ENCODE measurements at regions not wholly inside any gene's neighbourhood (a gene's known extent, or its start where the extent isn't known, plus 50 kb on each side); places are given as distances from the start of the nearest gene placed in this dataset.
"Not testable (repeated sequence)": the region's sequence is repeated elsewhere in the genome, so short reads cannot be mapped to it uniquely, and the experiment has no call there.

DNA sequence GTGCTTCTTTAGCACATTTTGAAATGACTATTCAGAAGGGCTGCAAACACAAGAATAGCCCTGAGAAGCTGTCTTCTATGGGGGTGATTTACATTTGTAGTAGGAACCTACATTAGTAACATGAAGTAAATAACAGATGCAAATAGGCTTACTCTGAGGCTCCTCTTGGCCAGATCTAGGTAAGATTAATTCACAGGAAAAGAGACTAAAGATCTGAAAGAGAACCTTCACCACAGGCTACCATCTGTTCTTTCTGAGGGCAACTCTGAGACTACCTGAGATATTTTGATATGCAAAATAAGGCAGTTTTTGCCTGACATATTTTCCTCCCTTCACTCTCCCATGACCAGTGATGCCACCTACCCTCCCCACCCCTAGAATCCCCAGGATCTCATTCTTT, 1267.8 kb downstream of the PLA2G4A start:
- DNase-seq = no peak

GRCh38 chr1:188117436-188117835, 1288.7 kb downstream of the PLA2G4A start:
- no peak for DNase-seq

DNA sequence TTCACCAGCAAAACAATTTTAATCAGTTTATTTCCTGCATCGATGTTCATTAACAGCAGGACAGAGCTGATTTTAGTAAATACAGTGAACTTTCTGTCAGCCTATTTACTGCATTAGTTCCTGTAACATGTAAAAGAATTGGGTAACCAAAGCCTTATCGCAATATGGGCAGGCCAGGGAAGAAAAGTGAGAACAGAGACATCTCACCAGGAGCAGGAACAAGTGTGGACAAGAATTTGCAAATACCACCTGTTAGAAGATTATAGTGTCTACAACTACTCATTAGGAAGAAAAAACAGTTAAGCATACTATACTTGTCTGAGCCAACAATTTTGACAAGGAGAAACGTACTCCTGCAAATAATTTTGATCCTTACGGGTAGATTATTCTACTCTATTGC, 1293.9 kb downstream of the PLA2G4A start:
- no peak for DNase-seq

DNA sequence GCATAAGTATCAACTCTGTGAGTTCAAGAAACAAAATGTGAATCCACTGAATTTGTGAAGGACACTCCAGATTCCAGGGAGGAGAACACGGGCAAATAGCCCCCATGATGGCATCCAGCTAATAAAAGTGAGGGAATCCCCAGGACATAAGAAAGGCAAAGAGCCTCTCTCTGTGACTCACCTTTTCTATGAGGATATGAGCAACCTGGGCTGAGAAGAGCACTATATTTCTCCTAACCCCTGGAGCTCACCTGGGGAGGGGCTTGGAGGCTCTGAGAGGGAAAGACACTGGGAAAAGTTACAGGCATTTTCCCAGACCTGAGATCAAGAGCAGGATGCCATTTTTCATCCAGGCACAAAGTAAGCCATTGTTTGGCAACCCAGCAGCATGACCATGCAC, 1298.8 kb downstream of the PLA2G4A start:
- no peak for DNase-seq

GRCh38 chr1:188128761-188129160, 1300.0 kb downstream of the PLA2G4A start:
- no peak for DNase-seq

DNA sequence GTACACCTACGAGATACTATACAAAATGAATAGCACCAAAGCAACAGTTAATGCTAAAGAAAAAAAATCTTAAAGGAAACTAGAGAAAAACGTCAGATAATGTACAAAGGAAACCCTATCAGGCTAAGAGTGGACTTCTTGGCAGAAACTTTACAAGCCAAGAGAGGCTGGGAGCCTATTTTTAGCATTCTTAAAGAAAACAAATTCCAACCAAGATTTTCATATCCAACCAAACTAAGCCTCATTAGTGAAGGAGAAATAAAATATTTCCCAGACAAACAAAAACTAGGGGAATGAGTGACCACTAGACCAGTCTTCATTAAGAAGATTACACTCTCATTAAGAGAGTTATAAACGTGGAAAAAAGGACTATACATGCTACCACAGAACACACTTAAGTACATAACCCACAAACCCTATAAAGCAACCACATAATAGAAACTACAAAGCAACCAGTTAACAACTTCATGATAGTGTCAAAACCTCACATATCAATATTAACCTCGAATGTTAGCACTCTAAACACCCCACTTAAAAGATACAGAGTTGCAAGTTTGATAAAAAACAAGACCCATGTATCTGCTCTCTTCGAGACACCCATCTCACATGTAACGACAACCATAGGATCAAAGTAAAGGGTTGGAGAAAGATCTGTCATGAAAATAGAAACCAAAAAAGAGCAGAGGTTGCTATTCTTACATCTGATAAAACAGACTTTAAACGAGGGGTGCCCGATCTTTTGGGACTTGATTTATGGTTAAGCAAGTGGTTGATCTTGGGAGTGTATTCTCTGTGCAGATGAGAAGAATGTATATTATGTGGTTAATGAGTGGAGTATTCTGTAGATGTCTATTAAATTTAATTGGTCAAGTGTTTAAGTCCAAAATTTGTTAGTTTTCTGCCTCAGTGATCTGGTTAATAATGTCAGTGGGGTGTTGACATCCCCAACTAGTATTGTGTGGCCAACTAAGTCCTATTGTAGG, 1301.4 kb downstream of the PLA2G4A start:
- DNase-seq = no peak

DNA sequence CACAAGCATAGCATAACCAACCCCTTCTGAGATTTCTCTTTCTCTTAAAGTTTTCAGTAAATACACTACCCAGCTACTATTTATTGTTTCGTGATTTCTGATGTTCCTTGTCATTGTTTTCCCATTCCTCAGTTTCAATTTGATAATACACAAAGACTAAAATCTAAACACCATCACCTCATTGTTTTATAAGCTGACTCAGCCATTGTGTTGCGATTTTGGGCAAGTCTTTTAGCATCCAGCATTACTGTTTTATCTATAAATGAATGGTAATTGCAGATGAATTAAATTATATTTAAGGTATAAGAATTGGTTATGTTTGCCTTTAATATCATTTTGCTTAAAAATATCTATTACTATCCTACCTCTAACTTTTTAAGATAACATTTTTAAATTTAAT, 1308.5 kb downstream of the PLA2G4A start:
- no peak for DNase-seq

DNA sequence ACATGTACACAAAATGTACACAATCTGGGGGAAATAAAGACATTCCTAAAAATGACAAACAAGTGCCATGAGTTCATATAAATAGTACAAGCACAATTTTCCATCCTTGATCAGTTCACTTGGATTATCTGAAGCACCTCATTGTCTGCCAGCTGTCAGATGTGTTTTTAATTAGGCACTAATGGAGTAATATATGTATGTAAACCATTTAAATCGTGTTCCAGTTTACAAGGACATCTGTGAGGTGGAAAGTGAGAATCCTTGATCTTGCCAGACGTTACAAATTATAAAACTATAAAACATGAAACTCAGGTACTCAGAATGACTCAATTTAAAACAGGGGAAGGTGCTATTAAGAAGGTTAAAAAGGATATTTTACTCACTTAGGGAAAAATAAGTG, 1312.2 kb downstream of the PLA2G4A start:
- DNase-seq = no peak

DNA sequence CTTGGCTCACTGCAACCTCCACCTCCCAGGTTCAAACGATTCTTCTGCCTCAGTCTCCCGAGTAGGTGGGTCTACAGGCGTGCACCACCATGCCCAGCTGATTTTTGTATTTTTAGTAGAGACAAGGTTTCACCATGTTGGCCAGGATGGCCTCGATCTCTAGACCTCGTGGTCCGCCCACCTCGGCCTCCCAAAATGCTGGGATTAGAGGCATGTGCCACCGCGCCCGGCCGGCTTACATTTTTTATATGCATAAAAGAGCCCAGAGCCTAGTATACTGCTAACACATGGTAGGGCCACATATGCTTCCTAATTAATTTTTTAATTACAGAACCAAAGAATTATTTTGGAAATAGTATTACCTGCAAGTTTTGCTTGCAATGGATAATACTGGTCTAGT, 1325.4 kb downstream of the PLA2G4A start:
- DNase-seq = no peak

DNA sequence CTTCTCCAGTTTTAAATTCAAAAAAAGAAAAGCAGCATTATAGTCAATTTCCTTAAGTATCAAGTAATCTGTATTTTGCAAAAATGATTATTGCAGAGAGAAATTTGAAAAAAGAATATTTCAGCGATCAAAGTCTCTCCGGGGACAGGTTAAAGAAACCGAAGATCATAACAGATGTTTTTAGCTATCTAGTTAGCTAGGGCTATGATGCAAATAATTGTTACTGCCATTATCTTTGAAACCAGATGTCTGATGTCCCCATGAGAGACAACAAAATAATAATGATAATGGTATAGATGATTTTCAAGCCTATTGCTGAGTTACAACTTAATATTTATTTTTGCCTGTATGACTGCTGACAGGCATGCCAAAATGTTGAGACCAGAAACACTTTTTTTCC, 1326.0 kb downstream of the PLA2G4A start:
- no peak for DNase-seq

GRCh38 chr1:188155261-188155660, 1326.5 kb downstream of the PLA2G4A start:
- no peak for DNase-seq

DNA sequence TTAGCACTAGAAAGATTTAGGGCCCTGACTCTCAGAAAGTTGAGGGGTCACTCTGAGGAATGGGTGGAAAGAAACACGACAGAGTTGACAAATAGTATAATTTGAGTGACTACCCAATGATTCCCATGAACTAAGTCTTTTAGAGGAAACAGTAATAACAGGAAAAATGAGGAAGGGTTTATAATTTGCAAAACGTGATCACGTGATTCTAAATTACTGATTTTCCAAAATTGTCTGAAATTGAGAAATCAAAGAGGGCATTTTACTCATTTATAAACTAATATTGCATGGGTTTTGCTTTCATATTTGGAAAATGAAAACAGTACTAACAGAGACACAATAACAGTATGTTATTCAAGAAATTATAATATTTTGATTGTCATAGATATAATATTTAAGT, 1335.7 kb downstream of the PLA2G4A start:
- DNase-seq = no peak

DNA sequence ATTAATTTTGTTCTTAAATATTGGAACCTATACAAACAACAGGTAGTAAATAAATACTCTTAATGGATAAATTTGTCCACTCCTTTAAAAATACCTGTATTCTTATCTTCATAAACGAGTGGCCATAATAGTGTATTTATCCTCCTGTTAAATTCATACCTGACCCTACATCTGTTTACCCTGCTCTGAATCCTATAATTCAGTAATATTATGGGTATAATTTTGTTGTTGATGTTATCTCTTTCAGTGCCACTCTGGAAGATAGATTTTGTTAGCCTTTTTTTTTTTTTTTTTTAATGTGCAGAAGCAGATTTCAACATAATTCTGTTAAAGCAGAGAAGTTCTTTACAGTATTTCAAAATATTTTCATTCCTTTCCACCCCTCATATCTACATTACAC, 1337.9 kb downstream of the PLA2G4A start:
- DNase-seq = no peak

- no peak for DNase-seq
Measured at GRCh38 chr1:188169971-188170370, 1341.2 kb downstream of the PLA2G4A start.

GRCh38 chr1:188170411-188170810, 1341.7 kb downstream of the PLA2G4A start:
- no peak for DNase-seq

GRCh38 chr1:188170935-188171334, 1342.2 kb downstream of the PLA2G4A start:
- no peak for DNase-seq

- not testable (repeated sequence) for DNase-seq
Measured at GRCh38 chr1:188182063-188182462, 1353.3 kb downstream of the PLA2G4A start.

DNA sequence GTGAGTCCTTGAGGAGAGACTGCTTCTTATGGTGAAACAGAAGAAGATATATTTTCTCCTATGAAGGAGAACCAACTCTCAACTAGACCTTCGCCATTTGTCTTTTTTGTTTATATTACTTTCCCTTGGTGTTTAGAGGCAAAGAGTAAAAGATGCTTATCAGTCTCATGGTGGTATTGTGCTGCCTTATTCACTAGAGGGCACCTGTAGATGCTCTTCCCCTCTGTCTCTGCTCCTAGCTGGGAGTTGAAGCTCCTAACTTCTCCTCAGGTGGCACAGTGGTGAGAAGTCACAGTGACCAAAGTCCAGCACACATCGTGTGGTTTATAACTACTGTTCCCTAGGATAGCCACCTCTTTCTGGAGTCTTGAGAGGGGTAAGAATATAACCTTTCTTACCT, 1359.6 kb downstream of the PLA2G4A start:
- DNase-seq = no peak

DNA sequence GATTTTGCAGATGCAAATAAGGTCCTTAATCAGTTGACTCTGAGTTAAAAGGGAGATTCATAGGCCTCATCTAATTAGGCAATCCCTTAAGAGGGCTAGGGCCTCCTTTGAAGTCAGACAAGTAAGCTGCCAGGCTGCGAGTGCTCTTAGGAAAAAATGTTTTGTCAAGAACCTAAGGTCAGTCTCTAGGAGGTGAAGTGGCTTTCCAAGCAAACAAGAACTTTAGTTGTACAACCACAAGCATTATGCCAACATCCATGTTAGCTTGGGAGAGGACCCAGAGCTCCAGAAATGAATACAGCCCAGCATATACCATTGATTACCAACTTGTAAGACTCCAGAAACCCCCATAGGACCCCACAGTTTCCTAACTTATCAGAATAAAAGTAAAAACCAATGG, 1366.2 kb downstream of the PLA2G4A start:
- no peak for DNase-seq

DNA sequence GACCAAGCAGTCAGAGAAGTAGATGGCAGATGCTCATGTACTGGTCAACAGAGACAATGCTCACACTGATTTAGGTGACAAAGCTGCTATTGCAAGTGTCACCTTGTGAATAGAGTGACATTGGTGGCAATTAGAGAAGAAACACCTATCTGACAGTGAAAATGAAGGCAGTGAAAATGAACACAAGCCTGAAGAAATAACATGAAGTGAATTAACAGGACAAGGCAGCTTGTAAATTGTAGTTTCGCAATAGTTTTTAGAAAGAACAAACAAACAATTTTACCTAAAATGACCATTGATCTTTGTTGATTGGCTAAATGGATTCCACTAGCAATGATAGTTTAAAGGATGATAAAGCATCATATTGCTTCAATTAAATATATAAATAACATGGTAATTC, 1389.5 kb downstream of the PLA2G4A start:
- DNase-seq = no peak

DNA sequence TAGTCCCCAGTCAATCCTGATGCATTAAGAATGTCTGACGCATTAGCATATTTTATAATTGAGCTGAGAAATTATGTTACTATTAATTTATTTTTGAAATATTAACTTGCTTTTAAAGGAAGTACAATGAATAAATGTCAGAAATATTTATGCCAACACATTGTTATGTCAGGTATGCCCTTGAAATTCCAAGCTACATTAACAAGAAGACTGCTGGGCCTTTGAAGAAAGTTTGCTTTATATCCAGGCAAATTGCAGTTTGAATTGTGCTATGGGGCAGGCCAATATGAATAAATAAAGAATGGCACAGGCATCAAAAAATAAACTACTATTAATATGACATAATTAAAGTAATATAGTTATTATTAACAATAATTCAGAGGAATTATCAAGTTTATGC, 1391.3 kb downstream of the PLA2G4A start:
- no peak for DNase-seq

DNA sequence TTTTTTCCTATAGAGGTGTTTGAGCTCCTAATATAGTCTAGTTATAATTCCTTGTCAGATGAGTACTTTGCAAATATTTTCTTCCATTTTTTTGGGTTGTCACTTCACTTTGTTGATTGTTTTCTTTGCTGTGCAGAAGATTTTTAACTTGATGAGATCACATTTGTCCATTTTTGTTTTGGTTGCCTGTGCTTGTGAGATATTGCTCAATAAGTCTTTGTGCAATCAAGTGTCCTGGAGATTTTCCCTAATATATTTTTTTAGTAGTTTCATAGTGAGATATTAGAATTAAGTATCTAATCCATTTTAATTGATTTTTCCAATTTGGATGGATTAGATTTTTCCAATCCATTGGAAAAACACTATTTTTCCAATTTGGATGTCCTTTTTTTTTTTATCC, 1395.5 kb downstream of the PLA2G4A start:
- no peak for DNase-seq

DNA sequence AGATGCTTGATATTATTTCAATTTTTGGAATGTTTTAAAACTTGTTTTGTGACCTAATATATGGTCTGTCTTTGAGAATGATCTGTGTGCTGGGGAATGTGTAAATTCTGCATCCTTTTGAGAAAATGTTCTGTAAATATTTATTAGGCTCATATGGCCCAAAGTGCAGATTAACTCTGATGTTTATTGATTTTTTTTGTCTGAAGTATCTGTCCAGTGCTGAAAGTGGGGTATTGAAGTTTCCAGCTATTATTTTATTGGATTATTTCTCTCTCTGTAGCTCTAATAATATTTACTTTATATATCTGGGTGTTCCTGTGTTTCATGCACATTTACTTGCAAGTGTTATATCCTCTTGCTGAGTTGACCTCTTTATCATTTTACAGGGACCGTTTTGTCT, 1397.2 kb downstream of the PLA2G4A start:
- DNase-seq = no peak

GRCh38 chr1:188228623-188229022, 1399.9 kb downstream of the PLA2G4A start:
- DNase-seq = no peak

Measured in inflammatory macrophage (primary cell).